ENCODE measurements at regions not wholly inside any gene's neighbourhood (a gene's known extent, or its start where the extent isn't known, plus 50 kb on each side); places are given as distances from the start of the nearest gene placed in this dataset.

GRCh38 chr3:18076301-18076700, 333.9 kb upstream of the TBC1D5 start:
- intact Hi-C loops (cut with DNase I): no loop called here
- DNase-seq: no peak
- no peaks in the 10 kb centered on the region for H3K9me3 ChIP-seq
- no peak overlapping the region for H3K4me3 ChIP-seq
- H3K27me3 ChIP-seq: no peaks in the 10 kb centered on the region
- no peak for ATAC-seq
- TF ChIP-seq, protein P1, sequence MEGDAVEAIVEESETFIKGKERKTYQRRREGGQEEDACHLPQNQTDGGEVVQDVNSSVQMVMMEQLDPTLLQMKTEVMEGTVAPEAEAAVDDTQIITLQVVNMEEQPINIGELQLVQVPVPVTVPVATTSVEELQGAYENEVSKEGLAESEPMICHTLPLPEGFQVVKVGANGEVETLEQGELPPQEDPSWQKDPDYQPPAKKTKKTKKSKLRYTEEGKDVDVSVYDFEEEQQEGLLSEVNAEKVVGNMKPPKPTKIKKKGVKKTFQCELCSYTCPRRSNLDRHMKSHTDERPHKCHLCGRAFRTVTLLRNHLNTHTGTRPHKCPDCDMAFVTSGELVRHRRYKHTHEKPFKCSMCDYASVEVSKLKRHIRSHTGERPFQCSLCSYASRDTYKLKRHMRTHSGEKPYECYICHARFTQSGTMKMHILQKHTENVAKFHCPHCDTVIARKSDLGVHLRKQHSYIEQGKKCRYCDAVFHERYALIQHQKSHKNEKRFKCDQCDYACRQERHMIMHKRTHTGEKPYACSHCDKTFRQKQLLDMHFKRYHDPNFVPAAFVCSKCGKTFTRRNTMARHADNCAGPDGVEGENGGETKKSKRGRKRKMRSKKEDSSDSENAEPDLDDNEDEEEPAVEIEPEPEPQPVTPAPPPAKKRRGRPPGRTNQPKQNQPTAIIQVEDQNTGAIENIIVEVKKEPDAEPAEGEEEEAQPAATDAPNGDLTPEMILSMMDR (IDR thresholded peaks at IDR 0.05): no peak
- H3K27ac ChIP-seq: no peak overlapping the region
- no peaks in the 10 kb centered on the region for H3K4me1 ChIP-seq
- H3K36me3 ChIP-seq: no peaks in the 10 kb centered on the region

DNA sequence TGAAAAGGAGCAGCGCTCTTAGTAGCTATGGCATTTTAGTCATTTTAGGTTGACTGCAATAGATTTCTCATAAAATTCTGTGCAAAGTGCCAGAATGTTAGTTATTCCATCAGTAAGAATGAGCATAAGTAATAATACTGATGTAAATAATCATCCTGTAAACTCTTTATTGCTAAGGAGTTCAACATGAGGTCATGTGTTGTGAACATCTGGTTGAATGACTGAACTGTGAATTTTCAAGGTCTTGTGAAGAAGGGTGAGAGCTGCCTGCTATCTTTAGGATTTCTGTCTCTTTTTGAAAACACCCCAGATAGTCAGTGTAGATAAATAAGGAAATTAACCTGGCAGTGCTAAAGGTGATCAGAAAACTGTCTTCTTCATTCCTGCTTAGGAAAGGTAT, 333.4 kb upstream of the TBC1D5 start:
- Histone ChIP-seq H3K36me3 (no peaks in the 10 kb centered on the region), H3K27ac (no peak overlapping the region), H3K4me1 (no peaks in the 10 kb centered on the region), H3K27me3 (no peaks in the 10 kb centered on the region), H3K9me3 (no peaks in the 10 kb centered on the region), H3K4me3 (no peak overlapping the region)
- DNase-seq (no peak), ATAC-seq (no peak)
- intact Hi-C loops (cut with DNase I): no loop called here
- TF ChIP-seq, protein P1 (IDR thresholded peaks at IDR 0.05): no peak

GRCh38 chr3:18071833-18072232, 329.4 kb upstream of the TBC1D5 start:
- no peak overlapping the region for H3K27ac ChIP-seq
- no peak overlapping the region for H3K4me3 ChIP-seq
- TF ChIP-seq, protein P1 (IDR thresholded peaks at IDR 0.05): no peak
- H3K4me1 ChIP-seq: no peaks in the 10 kb centered on the region
- DNase-seq (no peak), ATAC-seq (no peak)
- no peaks in the 10 kb centered on the region for H3K36me3 ChIP-seq
- no peaks in the 10 kb centered on the region for H3K9me3 ChIP-seq
- intact Hi-C loops (cut with DNase I): no loop called here
- H3K27me3 ChIP-seq: no peaks in the 10 kb centered on the region

GRCh38 chr3:18070944-18071343, 328.5 kb upstream of the TBC1D5 start:
- H3K36me3 ChIP-seq: no peaks in the 10 kb centered on the region
- no peak for DNase-seq
- H3K4me1 ChIP-seq: no peaks in the 10 kb centered on the region
- H3K9me3 ChIP-seq: no peaks in the 10 kb centered on the region
- TF ChIP-seq, protein P1 (IDR thresholded peaks at IDR 0.05): no peak
- no peaks in the 10 kb centered on the region for H3K27me3 ChIP-seq
- intact Hi-C loops (cut with DNase I): no loop called here
- no peak for ATAC-seq
- no peak overlapping the region for H3K27ac ChIP-seq
- H3K4me3 ChIP-seq: no peak overlapping the region

DNA sequence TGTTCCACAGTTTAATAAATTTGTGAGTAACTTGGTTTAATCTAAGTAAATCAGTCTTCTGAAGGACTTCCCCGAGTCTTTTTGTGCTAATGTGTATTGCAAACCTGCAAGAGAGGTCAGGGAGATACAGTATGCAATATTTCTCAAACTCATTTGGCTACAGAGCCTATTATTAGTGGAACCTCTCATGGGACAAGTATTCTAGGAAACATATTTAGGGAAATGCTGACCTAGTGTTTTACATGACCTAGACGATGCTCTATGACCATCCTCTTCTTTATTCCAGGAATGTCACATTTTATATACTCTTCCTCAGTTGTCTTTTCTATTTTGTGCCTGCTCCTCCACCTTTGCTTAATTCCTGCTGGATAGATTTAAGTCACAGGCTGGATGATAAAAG, 327.8 kb upstream of the TBC1D5 start:
- intact Hi-C loops (cut with DNase I): no loop called here
- H3K4me1 ChIP-seq: no peaks in the 10 kb centered on the region
- H3K9me3 ChIP-seq: no peaks in the 10 kb centered on the region
- no peaks in the 10 kb centered on the region for H3K27me3 ChIP-seq
- ATAC-seq (no peak), DNase-seq (no peak)
- no peaks in the 10 kb centered on the region for H3K36me3 ChIP-seq
- no peak overlapping the region for H3K4me3 ChIP-seq
- no peak overlapping the region for H3K27ac ChIP-seq
- TF ChIP-seq, protein P1 (IDR thresholded peaks at IDR 0.05): no peak

GRCh38 chr3:18069568-18069967, 327.1 kb upstream of the TBC1D5 start:
- DNase-seq: no peak
- Histone ChIP-seq H3K9me3 (no peaks in the 10 kb centered on the region), H3K4me3 (no peak overlapping the region), H3K27me3 (no peaks in the 10 kb centered on the region), H3K4me1 (no peaks in the 10 kb centered on the region), H3K36me3 (no peaks in the 10 kb centered on the region), H3K27ac (no peak overlapping the region)
- ATAC-seq: no peak
- intact Hi-C loops (cut with DNase I): no loop called here
- TF ChIP-seq, protein P1 (IDR thresholded peaks at IDR 0.05): no peak

Measured in upper lobe of right lung (tissue), 1 donor.